ENCODE measurements at regions not wholly inside any gene's neighbourhood (a gene's known extent, or its start where the extent isn't known, plus 50 kb on each side); places are given as distances from the start of the nearest gene placed in this dataset.

- Histone ChIP-seq H3K4me1 (peaks cover 0 to 4% (median 0%) of the 10 kb centered on the region in 4 donors), H3K27ac (no peak overlapping the region), H3K36me3 (no peaks in the 10 kb centered on the region), H3K4me3 (no peak overlapping the region), H3K27me3 (no peaks in the 10 kb centered on the region), H3K9me3 (no peaks in the 10 kb centered on the region)
- intact Hi-C loops (cut with DNase I; ENCODE audit: low total_unique reads): no loop called here
- WGBS, 5 donors: 75 to 89% (median 86%) methylated on average over 5 of the region's 5 CpGs
- no peak for DNase-seq
- TF ChIP-seq EP300 (IDR thresholded peaks at IDR 0.05) (no peak), CTCF (IDR thresholded peaks at IDR 0.05) (no peak), POLR2A (IDR thresholded peaks at IDR 0.05) (no peak), POLR2AphosphoS5 (IDR thresholded peaks at IDR 0.05) (no peak)
Measured at GRCh38 chr2:16745466-16745865, 79.8 kb upstream of the CYRIA start.

- intact Hi-C loops (cut with DNase I; ENCODE audit: low total_unique reads): no loop called here
- no peak for DNase-seq
- Histone ChIP-seq H3K4me1 (peaks cover 0 to 13% (median 3%) of the 10 kb centered on the region in 4 donors), H3K4me3 (no peak overlapping the region), H3K27me3 (no peaks in the 10 kb centered on the region), H3K9me3 (no peaks in the 10 kb centered on the region), H3K27ac (no peak overlapping the region), H3K36me3 (no peaks in the 10 kb centered on the region)
- TF ChIP-seq EP300 (IDR thresholded peaks at IDR 0.05) (no peak), POLR2AphosphoS5 (IDR thresholded peaks at IDR 0.05) (no peak), CTCF (IDR thresholded peaks at IDR 0.05) (no peak), POLR2A (IDR thresholded peaks at IDR 0.05) (no peak)
Measured at GRCh38 chr2:16744521-16744920, 78.9 kb upstream of the CYRIA start.

GRCh38 chr2:16742026-16742425, 76.4 kb upstream of the CYRIA start:
- 83 to 92% (median 90%) methylated on average over 1 of the region's 1 CpG for WGBS, 5 donors
- Histone ChIP-seq H3K27ac (no peak overlapping the region), H3K27me3 (no peaks in the 10 kb centered on the region), H3K4me1 (peaks cover 0 to 15% (median 4%) of the 10 kb centered on the region in 4 donors), H3K9me3 (no peaks in the 10 kb centered on the region), H3K36me3 (no peaks in the 10 kb centered on the region), H3K4me3 (no peak overlapping the region)
- DNase-seq: no peak
- no peak for TF ChIP-seq POLR2A (IDR thresholded peaks at IDR 0.05)
- intact Hi-C loops (cut with DNase I; ENCODE audit: low total_unique reads): no loop called here

- peaks cover 0 to 15% (median 4%) of the 10 kb centered on the region in 4 donors for H3K4me1 ChIP-seq
- 79 to 92% (median 84%) methylated on average over 3 of the region's 3 CpGs for WGBS, 5 donors
Measured at GRCh38 chr2:16741498-16741897, 75.9 kb upstream of the CYRIA start.

More at GRCh38 chr2:16741498-16741897, 75.9 kb upstream of the CYRIA start:
- Histone ChIP-seq H3K36me3 (no peaks in the 10 kb centered on the region), H3K4me3 (no peak overlapping the region), H3K27ac (no peak overlapping the region), H3K27me3 (no peaks in the 10 kb centered on the region), H3K9me3 (no peaks in the 10 kb centered on the region)
- intact Hi-C loops (cut with DNase I; ENCODE audit: low total_unique reads): no loop called here
- no peak for TF ChIP-seq POLR2A (IDR thresholded peaks at IDR 0.05)
- no peak for TF ChIP-seq CTCF (IDR thresholded peaks at IDR 0.05)
- no peak for TF ChIP-seq POLR2AphosphoS5 (IDR thresholded peaks at IDR 0.05)
- TF ChIP-seq EP300 (IDR thresholded peaks at IDR 0.05): no peak
- no peak for DNase-seq

All from stomach (tissue), 8 donors.